PC-3 (cell line): ENCODE measurements at regions not wholly inside any gene's neighbourhood (a gene's known extent, or its start where the extent isn't known, plus 50 kb on each side); places are given as distances from the start of the nearest gene placed in this dataset.

Experiments
- ATAC-seq: fragments of 200-7000 bp; cut with Tn5 transposase; 2 replicates; pipeline ENCODE4 v1.9.1; 2020; ENCODE audit warnings: mild to moderate bottlenecking, moderate library complexity
- BruUV-seq: library from RNA; stranded (reverse); fragments of 400-500 nt; replicated peaks from 2 replicates; lab custom pipeline; 2021; lab: Mats Ljungman, UMichigan
- CTCF ChIA-PET: fragments of 300-600 bp; sonication (Branson Sonifier 250); formaldehyde crosslinking; loops from one replicate; lab custom pipeline; 2022; ENCODE audit warnings: antibody characterized with exemption; lab: Charles Lee
- POLR2A ChIA-PET: fragments of 300-600 bp; sonication (Branson Sonifier 250); formaldehyde crosslinking; loops from one replicate; lab custom pipeline; 2022; ENCODE audit warnings: antibody characterized with exemption; ENCODE audit not compliant: unreplicated experiment; lab: Charles Lee
- DNase-seq: peaks from one replicate; pipeline ENCODE4 v3.0.0-alpha.2; 2015
- H2AFZ ChIP-seq: fragments of 300-600 bp; sonication (generic); 2 replicates; pipeline ENCODE4 v1.6.0; 2016; ENCODE audit warnings: antibody characterized with exemption, low read length
- H3F3A ChIP-seq: fragments of 300-600 bp; sonication (generic); one replicate; pipeline ENCODE4 v1.6.0; 2017; ENCODE audit warnings: antibody characterized with exemption, low read length, control low read depth, mild to moderate bottlenecking; ENCODE audit not compliant: unreplicated experiment
- H3K27ac ChIP-seq: fragments of 300-600 bp; sonication (generic); 2 replicates; pipeline ENCODE4 v1.5.1; 2016; ENCODE audit warnings: mild to moderate bottlenecking, low read length
- H3K27me3 ChIP-seq: fragments of 300-600 bp; sonication (generic); 2 replicates; pipeline ENCODE4 v1.6.1; 2016; ENCODE audit warnings: low read length, mixed read lengths
- H3K36me3 ChIP-seq: fragments of 300-600 bp; sonication (generic); 2 replicates; pipeline ENCODE4 v1.6.1; 2016; ENCODE audit warnings: low read depth, mixed run types, low read length, mixed read lengths
- H3K4me1 ChIP-seq: fragments of 300-600 bp; sonication (generic); 2 replicates; pipeline ENCODE4 v1.5.1; 2016; ENCODE audit warnings: low read length; ENCODE audit not compliant: insufficient read depth
- H3K4me2 ChIP-seq: fragments of 300-600 bp; sonication (generic); 2 replicates; pipeline ENCODE4 v1.6.0; 2016; ENCODE audit warnings: low read length
- H3K4me3 ChIP-seq: fragments of 300-600 bp; sonication (generic); 2 replicates; pipeline ENCODE4 v1.5.1; 2016; ENCODE audit warnings: mild to moderate bottlenecking, low read length, mixed read lengths
- H3K79me2 ChIP-seq: fragments of 300-600 bp; sonication (generic); 2 replicates; pipeline ENCODE4 v1.6.1; 2017; ENCODE audit warnings: low read length, mixed read lengths
- H3K9ac ChIP-seq: fragments of 300-600 bp; sonication (generic); 2 replicates; pipeline ENCODE4 v1.6.0; 2016; ENCODE audit warnings: mild to moderate bottlenecking, low read length
- H3K9me2 ChIP-seq: fragments of 300-600 bp; sonication (generic); replicated peaks from 2 replicates; pipeline ENCODE4 v1.6.1; 2016; ENCODE audit warnings: mixed run types, low read length, mixed read lengths
- H3K9me3 ChIP-seq: fragments of 300-600 bp; sonication (generic); 2 replicates; pipeline ENCODE4 v1.6.1; 2016; ENCODE audit warnings: low read length, mixed read lengths
- H4K20me1 ChIP-seq: fragments of 300-600 bp; sonication (generic); 2 replicates; pipeline ENCODE4 v1.6.1; 2016; ENCODE audit warnings: low read length, mixed read lengths
- EZH2 ChIP-seq: fragments of 300-600 bp; sonication (generic); IDR thresholded peaks from one replicate; pipeline ENCODE4 v1.6.1; 2017; ENCODE audit warnings: antibody characterized with exemption, mild to moderate bottlenecking, low read length; ENCODE audit not compliant: unreplicated experiment
- EZH2phosphoT487 ChIP-seq: fragments of 300-600 bp; sonication (generic); IDR thresholded peaks from 2 replicates; pipeline ENCODE4 v1.6.1; 2018; ENCODE audit warnings: mild to moderate bottlenecking, antibody characterized with exemption, low read length, borderline replicate concordance
- intact Hi-C: fragments of 100-400 bp; cut with micrococcal nuclease; formaldehyde crosslinking; loops from 2 replicates; pipeline ENCODE4 v1.9.0; 2023
- TF ChIP-seq, protein P1 (sequence below): fragments of 300-600 bp; sonication (generic); conservative IDR thresholded peaks from 2 replicates; pipeline ENCODE4 v1.5.1; 2017; ENCODE audit warnings: antibody characterized with exemption, low read depth, mild to moderate bottlenecking, low read length

DNA sequence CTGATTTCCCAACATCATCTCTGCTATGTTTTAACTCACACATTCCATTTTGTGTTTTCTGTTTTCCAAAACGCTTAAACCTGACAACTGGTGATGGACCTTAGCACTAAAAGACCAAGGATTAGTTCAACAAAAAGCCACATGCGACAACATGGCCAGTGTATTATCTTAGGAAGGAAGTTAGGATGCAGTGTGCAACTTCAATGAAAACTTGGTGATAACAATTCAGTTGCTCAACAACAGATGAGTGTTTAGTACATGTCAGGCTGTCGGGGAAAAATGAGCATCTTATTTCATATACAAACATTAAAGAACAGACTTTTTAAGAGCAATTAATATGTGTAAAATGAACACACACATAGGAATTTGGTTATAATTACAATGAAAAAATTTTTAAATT lies 780.0 kb downstream of the SEMA5A start:
- H3K27me3 ChIP-seq = no peaks in the 10 kb centered on the region
- ChIA-PET CTCF (no interaction called here), POLR2A (no interaction called here)
- H3K9me2 ChIP-seq = no peaks in the 10 kb centered on the region
- H4K20me1 ChIP-seq = no peaks in the 10 kb centered on the region
- H3K9ac ChIP-seq = no peak overlapping the region
- BruUV-seq = no TSS peak
- H3F3A ChIP-seq = no peaks in the 10 kb centered on the region
- no peak overlapping the region for H3K4me3 ChIP-seq
- H3K4me2 ChIP-seq = no peak overlapping the region
- TF ChIP-seq EZH2phosphoT487 (no peak), EZH2 (no peak)
- TF ChIP-seq, protein P1, sequence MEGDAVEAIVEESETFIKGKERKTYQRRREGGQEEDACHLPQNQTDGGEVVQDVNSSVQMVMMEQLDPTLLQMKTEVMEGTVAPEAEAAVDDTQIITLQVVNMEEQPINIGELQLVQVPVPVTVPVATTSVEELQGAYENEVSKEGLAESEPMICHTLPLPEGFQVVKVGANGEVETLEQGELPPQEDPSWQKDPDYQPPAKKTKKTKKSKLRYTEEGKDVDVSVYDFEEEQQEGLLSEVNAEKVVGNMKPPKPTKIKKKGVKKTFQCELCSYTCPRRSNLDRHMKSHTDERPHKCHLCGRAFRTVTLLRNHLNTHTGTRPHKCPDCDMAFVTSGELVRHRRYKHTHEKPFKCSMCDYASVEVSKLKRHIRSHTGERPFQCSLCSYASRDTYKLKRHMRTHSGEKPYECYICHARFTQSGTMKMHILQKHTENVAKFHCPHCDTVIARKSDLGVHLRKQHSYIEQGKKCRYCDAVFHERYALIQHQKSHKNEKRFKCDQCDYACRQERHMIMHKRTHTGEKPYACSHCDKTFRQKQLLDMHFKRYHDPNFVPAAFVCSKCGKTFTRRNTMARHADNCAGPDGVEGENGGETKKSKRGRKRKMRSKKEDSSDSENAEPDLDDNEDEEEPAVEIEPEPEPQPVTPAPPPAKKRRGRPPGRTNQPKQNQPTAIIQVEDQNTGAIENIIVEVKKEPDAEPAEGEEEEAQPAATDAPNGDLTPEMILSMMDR = no peak
- H3K4me1 ChIP-seq = peaks cover 10% of the 10 kb centered on the region
- no peak overlapping the region for H3K27ac ChIP-seq
- intact Hi-C loops = no loop called here
- no peaks in the 10 kb centered on the region for H3K9me3 ChIP-seq
- H2AFZ ChIP-seq = no peak overlapping the region
- H3K79me2 ChIP-seq = no peaks in the 10 kb centered on the region
- H3K36me3 ChIP-seq = no peaks in the 10 kb centered on the region
- no peak for ATAC-seq
- no peak for DNase-seq

DNA sequence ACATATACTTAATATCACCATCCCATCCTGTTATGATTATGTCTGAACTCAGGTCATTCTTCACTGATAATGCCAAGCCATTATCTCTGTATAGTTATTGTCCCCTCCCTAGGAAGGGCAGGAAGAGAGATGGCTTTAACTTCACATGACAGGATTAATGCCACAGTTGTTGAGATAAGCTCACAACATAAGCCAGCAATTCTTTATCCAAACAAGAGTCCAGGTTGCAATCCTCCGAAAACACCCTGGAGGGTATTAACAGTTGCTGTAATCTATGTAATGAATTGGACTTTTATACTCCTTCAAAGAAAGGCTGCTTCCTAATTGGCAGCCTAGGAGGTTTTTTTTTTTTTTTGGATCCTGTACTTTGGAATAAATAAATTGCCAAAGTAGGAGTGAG lies 779.4 kb downstream of the SEMA5A start:
- H3F3A ChIP-seq = no peaks in the 10 kb centered on the region
- TF ChIP-seq, protein P1 = no peak
- no peak for TF ChIP-seq EZH2
- TF ChIP-seq EZH2phosphoT487 = no peak
- BruUV-seq = no TSS peak
- no peaks in the 10 kb centered on the region for H4K20me1 ChIP-seq
- H3K4me2 ChIP-seq = no peak overlapping the region
- no peaks in the 10 kb centered on the region for H3K79me2 ChIP-seq
- no peaks in the 10 kb centered on the region for H3K9me3 ChIP-seq
- ChIA-PET CTCF (no interaction called here), POLR2A (no interaction called here)
- H3K4me3 ChIP-seq = no peak overlapping the region
- no peak overlapping the region for H3K27ac ChIP-seq
- no peak overlapping the region for H3K9ac ChIP-seq
- DNase-seq = no peak
- no peak for ATAC-seq
- H3K36me3 ChIP-seq = no peaks in the 10 kb centered on the region
- H3K27me3 ChIP-seq = no peaks in the 10 kb centered on the region
- peaks cover 10% of the 10 kb centered on the region for H3K4me1 ChIP-seq
- H3K9me2 ChIP-seq = peaks cover 4% of the 10 kb centered on the region; the same call in 1 of the 2 replicates
- H2AFZ ChIP-seq = no peak overlapping the region
- intact Hi-C loops = no loop called here

DNA sequence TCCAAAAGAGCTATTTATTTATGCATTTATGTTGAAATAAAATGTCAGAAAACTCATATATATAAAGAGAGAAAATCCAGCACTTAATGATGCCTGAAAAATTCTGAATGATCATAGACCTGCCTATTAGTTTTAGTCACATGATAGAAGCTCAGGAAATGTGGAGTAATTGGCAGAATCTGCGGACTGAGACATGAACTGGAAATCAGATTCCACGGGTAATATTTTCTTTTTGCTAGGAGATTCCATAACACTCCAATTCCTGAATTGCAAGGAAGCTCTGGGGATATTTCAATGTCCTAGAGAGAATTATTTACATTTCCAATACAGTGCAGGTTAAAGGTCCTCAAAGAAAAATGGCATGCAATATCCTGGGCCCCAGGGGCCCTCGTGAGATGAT lies 778.8 kb downstream of the SEMA5A start:
- no peaks in the 10 kb centered on the region for H3K9me3 ChIP-seq
- H3K36me3 ChIP-seq = no peaks in the 10 kb centered on the region
- H2AFZ ChIP-seq = no peak overlapping the region
- BruUV-seq = no TSS peak
- no peaks in the 10 kb centered on the region for H4K20me1 ChIP-seq
- H3K27ac ChIP-seq = no peak overlapping the region
- H3K9ac ChIP-seq = no peak overlapping the region
- no peaks in the 10 kb centered on the region for H3K27me3 ChIP-seq
- H3K9me2 ChIP-seq = peaks cover 4% of the 10 kb centered on the region; the same call in 1 of the 2 replicates
- intact Hi-C loops = no loop called here
- TF ChIP-seq, protein P1 = no peak
- TF ChIP-seq EZH2phosphoT487 (no peak), EZH2 (no peak)
- no peaks in the 10 kb centered on the region for H3K79me2 ChIP-seq
- H3F3A ChIP-seq = no peaks in the 10 kb centered on the region
- ChIA-PET POLR2A (no interaction called here), CTCF (no interaction called here)
- H3K4me3 ChIP-seq = no peak overlapping the region
- no peak for DNase-seq
- peaks cover 10% of the 10 kb centered on the region for H3K4me1 ChIP-seq
- H3K4me2 ChIP-seq = no peak overlapping the region
- no peak for ATAC-seq
